H1 (cell line): ENCODE measurements at regions not wholly inside any gene's neighbourhood (a gene's known extent, or its start where the extent isn't known, plus 50 kb on each side); places are given as distances from the start of the nearest gene placed in this dataset.

Experiments
- CTCF ChIA-PET: fragments of 300-600 bp; sonication (Branson Sonifier 250); formaldehyde crosslinking; loops from one replicate; lab custom pipeline; 2021; ENCODE audit not compliant: partially characterized antibody; lab: Charles Lee
- POLR2A ChIA-PET: fragments of 300-600 bp; sonication (Branson Sonifier 250); formaldehyde crosslinking; loops from one replicate; lab custom pipeline; 2021; ENCODE audit warnings: inconsistent platforms; ENCODE audit not compliant: partially characterized antibody; lab: Charles Lee
- DNase-seq, 2 experiments: peaks; one replicate each; pipeline versions ENCODE4 v3.0.0 to v3.0.0-alpha.2; 2010 to 2022; ENCODE audit warnings: low spot score in 2 of 2, low read depth in 1 of 2, mixed read lengths in 1 of 2
- FAIRE-seq: peaks from 2 replicates; lab custom pipeline; 2011; peaks lifted over from hg19 to GRCh38; lab: Jason Lieb, UNC
- H2AFZ ChIP-seq: 2 replicates; pipeline ENCODE4 v1.8.1; 2012; ENCODE audit warnings: low read length, inconsistent platforms
- H2AK5ac ChIP-seq: 2 replicates; pipeline ENCODE4 v1.6.1; 2013; ENCODE audit warnings: low read depth, low read length
- H2BK120ac ChIP-seq: replicated peaks from 2 replicates; pipeline ENCODE3; 2013; ENCODE audit warnings: low read depth, low read length, inconsistent platforms
- H2BK12ac ChIP-seq: 2 replicates; pipeline ENCODE4 v1.6.1; 2013; ENCODE audit warnings: low read depth, low read length
- H2BK15ac ChIP-seq: 2 replicates; pipeline ENCODE4 v1.6.1; 2013; ENCODE audit warnings: low read length
- H2BK20ac ChIP-seq: 2 replicates; pipeline ENCODE4 v1.6.1; 2013; ENCODE audit warnings: low read length
- H2BK5ac ChIP-seq: 2 replicates; pipeline ENCODE4 v1.6.1; 2013; ENCODE audit warnings: low read depth, low read length
- H3K14ac ChIP-seq: 2 replicates; pipeline ENCODE4 v1.6.1; 2013; ENCODE audit warnings: inconsistent platforms; ENCODE audit not compliant: insufficient read length
- H3K18ac ChIP-seq: 2 replicates; pipeline ENCODE4 v1.6.1; 2013; ENCODE audit warnings: low read length; ENCODE audit errors: extremely low read depth
- H3K23ac ChIP-seq: 2 replicates; pipeline ENCODE4 v1.6.1; 2013; ENCODE audit warnings: inconsistent platforms; ENCODE audit not compliant: insufficient read length
- H3K23me2 ChIP-seq: 2 replicates; pipeline ENCODE4 v1.6.1; 2013; ENCODE audit warnings: low read depth, low read length
- H3K27ac ChIP-seq: 2 replicates; pipeline ENCODE4 v1.6.1; 2011; ENCODE audit warnings: low read depth, low read length, inconsistent platforms
- H3K27me3 ChIP-seq, 4 experiments: replicated peaks in 1 of 4; 1 replicate in 1 of 4; 2 replicates in 3 of 4; pipeline versions ENCODE4 v1.6.1 to v1.8.1; 2011 to 2013; ENCODE audit warnings: low read length in 3 of 4, mild to moderate bottlenecking in 3 of 4, inconsistent platforms in 2 of 4, mixed read lengths in 2 of 4, moderate library complexity in 1 of 4; ENCODE audit not compliant: control insufficient read depth in 3 of 4, insufficient read depth in 3 of 4; ENCODE audit errors: extremely low read depth in 1 of 4
- H3K36me3 ChIP-seq, 4 experiments: 2 replicates each; pipeline versions ENCODE4 v1.6.1 to v1.8.1; 2011 to 2013; ENCODE audit warnings: mild to moderate bottlenecking in 4 of 4, low read length in 3 of 4, moderate library complexity in 2 of 4, control low read depth in 1 of 4, inconsistent platforms in 1 of 4; ENCODE audit not compliant: insufficient read depth in 4 of 4, control insufficient read depth in 2 of 4
- H3K4ac ChIP-seq: replicated peaks from 2 replicates; pipeline ENCODE3; 2013; ENCODE audit warnings: low read length, low read depth, mixed read lengths, inconsistent platforms; ENCODE audit not compliant: insufficient read length
- H3K4me1 ChIP-seq, 4 experiments: replicated peaks in 1 of 4; 1 replicate in 1 of 4; 2 replicates in 3 of 4; pipeline versions ENCODE4 v1.6.1 to v1.8.1; 2011 to 2013; ENCODE audit warnings: low read length in 3 of 4, inconsistent platforms in 2 of 4, mixed read lengths in 1 of 4; ENCODE audit not compliant: insufficient read depth in 4 of 4, control insufficient read depth in 3 of 4
- H3K4me2 ChIP-seq, 2 experiments: 2 replicates each; pipeline versions ENCODE4 v1.6.1 to v1.8.1; 2011 to 2013; ENCODE audit warnings: low read depth in 2 of 2, low read length in 2 of 2, control low read depth in 1 of 2, inconsistent platforms in 1 of 2, mild to moderate bottlenecking in 1 of 2; ENCODE audit not compliant: insufficient read depth in 1 of 2
- H3K4me3 ChIP-seq, 4 experiments: fragments of 200-600, 300-600 bp in 1 of 4; sonication (generic), shearing (Covaris generic), sonication (Bioruptor Twin) in 1 of 4; 2 replicates each; pipeline versions ENCODE4 v1.5.1 to v1.8.1; 2011 to 2016; ENCODE audit warnings: low read length in 4 of 4, low read depth in 3 of 4, control low read depth in 2 of 4, inconsistent platforms in 2 of 4, mild to moderate bottlenecking in 2 of 4, mixed read lengths in 1 of 4, moderate library complexity in 1 of 4; ENCODE audit not compliant: insufficient read depth in 2 of 4; ENCODE audit errors: extremely low read depth in 1 of 4
- H3K56ac ChIP-seq: replicated peaks from 2 replicates; pipeline ENCODE3; 2013; ENCODE audit warnings: low read depth, mild to moderate bottlenecking, mixed read lengths, low read length, inconsistent platforms; ENCODE audit not compliant: insufficient read length
- H3K79me1 ChIP-seq: 2 replicates; pipeline ENCODE4 v1.6.1; 2013; ENCODE audit warnings: low read depth, low read length, control low read depth
- H3K79me2 ChIP-seq, 2 experiments: 2 replicates each; pipeline versions ENCODE4 v1.6.1 to v1.8.1; 2012 to 2013; ENCODE audit warnings: low read length in 2 of 2, mild to moderate bottlenecking in 2 of 2, inconsistent platforms in 1 of 2; ENCODE audit not compliant: insufficient read depth in 2 of 2, control insufficient read depth in 1 of 2
- H3K9ac ChIP-seq, 4 experiments: replicated peaks in 1 of 4; 1 replicate in 1 of 4; 2 replicates in 3 of 4; pipeline versions ENCODE4 v1.6.1 to v1.8.1; 2011 to 2013; ENCODE audit warnings: low read depth in 3 of 4, low read length in 3 of 4, control low read depth in 2 of 4, mild to moderate bottlenecking in 2 of 4, moderate library complexity in 2 of 4, inconsistent platforms in 1 of 4; ENCODE audit errors: extremely low read depth in 1 of 4
- H3K9me3 ChIP-seq, 2 experiments: 2 replicates each; pipeline versions ENCODE4 v1.6.1 to v1.8.1; 2012 to 2013; ENCODE audit warnings: mild to moderate bottlenecking in 2 of 2, moderate library complexity in 2 of 2, control low read depth in 1 of 2, inconsistent platforms in 1 of 2, low read depth in 1 of 2, low read length in 1 of 2, mixed read lengths in 1 of 2; ENCODE audit not compliant: insufficient read depth in 2 of 2
- H4K20me1 ChIP-seq, 2 experiments: replicated peaks in 1 of 2; 2 replicates each; pipeline versions ENCODE3 to v1.8.1; 2011 to 2013; ENCODE audit warnings: inconsistent platforms in 2 of 2, low read length in 2 of 2, mild to moderate bottlenecking in 1 of 2; ENCODE audit not compliant: insufficient read depth in 2 of 2, control insufficient read depth in 1 of 2
- H4K5ac ChIP-seq: 2 replicates; pipeline ENCODE4 v1.6.1; 2013; ENCODE audit warnings: low read length, low read depth, mixed read lengths, inconsistent platforms; ENCODE audit not compliant: insufficient read length
- H4K8ac ChIP-seq: 2 replicates; pipeline ENCODE4 v1.8.0; 2013; ENCODE audit warnings: mild to moderate bottlenecking, moderate library complexity, low read length, inconsistent platforms; ENCODE audit not compliant: insufficient read depth; ENCODE audit errors: extremely low read depth
- H4K91ac ChIP-seq: replicated peaks from 2 replicates; pipeline ENCODE3; 2013; ENCODE audit warnings: low read length, mixed read lengths, inconsistent platforms; ENCODE audit not compliant: insufficient read length
- CBX5 ChIP-seq: fragments of 300-800, 300-1000 bp; sonication (generic); IDR thresholded peaks from 2 replicates; pipeline ENCODE4 v1.7.1; 2016; ENCODE audit warnings: antibody characterized with exemption, low read length, low read depth
- CBX8 ChIP-seq: fragments of 300-800, 300-1000 bp; sonication (generic); IDR thresholded peaks from 2 replicates; pipeline ENCODE4 v1.7.1; 2016; ENCODE audit warnings: low read depth, low read length, borderline replicate concordance
- EZH2 ChIP-seq: fragments of 200-600 bp; sonication (generic); IDR thresholded peaks from 2 replicates; pipeline ENCODE4 v1.7.1; 2012; ENCODE audit warnings: low read depth, mild to moderate bottlenecking, moderate library complexity, low read length, inconsistent platforms; ENCODE audit not compliant: severe bottlenecking
- SP2 ChIP-seq: IDR thresholded peaks from 2 replicates; pipeline ENCODE4 v1.6.1; 2012; ENCODE audit warnings: mild to moderate bottlenecking, low read length, inconsistent platforms
- TAF1 ChIP-seq: IDR thresholded peaks from 2 replicates; pipeline ENCODE4 v1.6.1; 2011; ENCODE audit warnings: mild to moderate bottlenecking, low read depth, low read length
- ZNF274 ChIP-seq: IDR thresholded peaks from 2 replicates; pipeline ENCODE4 v1.7.0; 2012; ENCODE audit warnings: low read length, borderline replicate concordance; ENCODE audit errors: extremely low read depth
- WGBS, 2 experiments: shearing (Covaris generic) in 1 of 2; methylation state at CpG; one replicate each; pipeline versions ENCODE4 v1.1.6 to v1.1.7; 2013 to 2015; ENCODE audit warnings: low lambda C conversion rate in 2 of 2, mixed read lengths in 2 of 2, inconsistent platforms in 1 of 2, low coverage in 1 of 2, missing lambda C conversion rate in 1 of 2; ENCODE audit not compliant: insufficient replicate concordance in 2 of 2, insufficient coverage in 1 of 2, insufficient read length in 1 of 2; ENCODE audit errors: extremely low coverage in 1 of 2, missing lambda C conversion rate in 1 of 2; 5-methylcytosine and 5-hydroxymethylcytosine counted together

DNA sequence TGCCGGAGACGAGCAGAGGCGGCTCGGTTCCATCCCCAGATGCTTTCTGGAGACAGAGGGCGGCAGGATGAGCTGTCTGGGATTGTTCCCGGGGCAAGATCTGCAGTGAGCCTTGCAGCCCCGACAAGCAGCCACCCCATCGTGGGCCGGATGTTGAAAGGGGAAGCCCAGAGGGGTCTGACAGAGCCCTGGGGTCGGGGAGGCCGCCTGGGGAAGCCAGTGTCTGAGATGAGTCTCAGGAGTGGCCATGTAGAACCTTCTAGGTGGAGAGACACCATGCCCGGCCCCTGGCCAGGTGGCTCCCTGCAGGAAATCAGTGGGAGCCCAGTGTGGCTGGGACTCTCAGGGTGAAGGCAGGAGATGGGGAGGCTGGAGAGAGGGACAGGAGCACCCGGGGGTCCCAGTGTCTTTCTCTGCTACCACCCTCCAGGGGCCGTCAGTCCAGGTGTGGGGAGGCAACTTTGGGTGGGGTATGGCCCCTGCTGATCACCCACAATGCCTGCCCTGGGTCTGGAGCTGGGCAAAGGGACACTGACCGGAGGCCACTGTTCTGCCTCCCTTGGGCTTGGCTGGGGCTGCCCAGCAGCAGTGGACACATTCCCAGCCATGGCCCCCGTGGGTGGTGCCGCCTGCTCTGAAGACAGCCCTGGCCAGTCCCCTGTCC lies 128.3 kb upstream of the HS6ST1 start:
- Histone ChIP-seq H2AFZ (no peak overlapping the region), H2BK120ac (no peak overlapping the region), H3K4me2 (no peak overlapping the region), H3K79me1 (no peaks in the 10 kb centered on the region), H3K4me3 (no peak overlapping the region), H3K9me3 (no peaks in the 10 kb centered on the region), H3K23ac (no peak overlapping the region), H3K27me3 (no peaks in the 10 kb centered on the region; a peak in 1 of 7 replicates), H4K5ac (no peak overlapping the region), H2BK12ac (no peak overlapping the region), H2AK5ac (no peak overlapping the region), H3K27ac (no peak overlapping the region), H3K9ac (no peak overlapping the region), H2BK20ac (no peak overlapping the region), H3K18ac (no peak overlapping the region), H2BK15ac (no peak overlapping the region), H2BK5ac (no peak overlapping the region), H3K36me3 (no peaks in the 10 kb centered on the region), H3K23me2 (peaks cover 3% of the 10 kb centered on the region; the same call in 1 of the 2 replicates), H3K14ac (no peak overlapping the region), H3K4ac (no peak overlapping the region), H4K20me1 (no peaks in the 10 kb centered on the region), H3K79me2 (no peaks in the 10 kb centered on the region), H4K91ac (no peak overlapping the region), H3K4me1 (peaks cover 2 to 8% (median 5%) of the 10 kb centered on the region in 4 experiments; a peak in 5 of 7 replicates), H3K56ac (no peak overlapping the region), H4K8ac (no peak overlapping the region)
- CTCF ChIA-PET = no interaction called here
- DNase-seq = peak in 1 of 2 experiments; percentile 38
- FAIRE-seq = no peak
- WGBS, 2 experiments = 92% methylated on average over 15 of the region's 17 CpGs; no CpG with 5 or more reads in 1 of the 2 experiments
- POLR2A ChIA-PET = no interaction called here
- TF ChIP-seq SP2 (no peak), EZH2 (no peak), CBX5 (no peak), ZNF274 (no peak), CBX8 (no peak), TAF1 (no peak)
